A673 (cell line): ENCODE measurements at regions not wholly inside any gene's neighbourhood (a gene's known extent, or its start where the extent isn't known, plus 50 kb on each side); places are given as distances from the start of the nearest gene placed in this dataset.

Experiments
- BruUV-seq: library from RNA; stranded (reverse); fragments of 400-500 nt; replicated peaks from 2 replicates; lab custom pipeline; 2021; lab: Mats Ljungman, UMichigan
- CTCF ChIA-PET: fragments of 300-600 bp; sonication (Branson Sonifier 250); formaldehyde crosslinking; loops from one replicate; lab custom pipeline; 2022; ENCODE audit warnings: antibody characterized with exemption; lab: Charles Lee
- POLR2A ChIA-PET: fragments of 300-600 bp; sonication (Branson Sonifier 250); formaldehyde crosslinking; loops from one replicate; lab custom pipeline; 2022; ENCODE audit warnings: antibody characterized with exemption; ENCODE audit not compliant: low non-redundant PET; lab: Charles Lee
- DNase-seq: peaks from one replicate; pipeline ENCODE4 v3.0.0-alpha.2; 2015; ENCODE audit warnings: low spot score
- H3K27ac ChIP-seq: fragments of 200-600 bp; sonication (generic); 2 replicates; pipeline ENCODE4 v1.5.1; 2016; ENCODE audit warnings: mixed run types, low read depth, mild to moderate bottlenecking, mixed read lengths, antibody characterized with exemption, low read length; ENCODE audit not compliant: poor library complexity, severe bottlenecking
- H3K27me3 ChIP-seq: fragments of 200-600 bp; sonication (generic); replicated peaks from 2 replicates; pipeline ENCODE4 v1.6.1; 2017; ENCODE audit warnings: mixed run types, low read depth, mild to moderate bottlenecking, mixed read lengths, antibody characterized with exemption, low read length; ENCODE audit not compliant: insufficient read depth, poor library complexity
- H3K36me3 ChIP-seq: fragments of 200-600 bp; sonication (generic); 2 replicates; pipeline ENCODE4 v1.6.1; 2016; ENCODE audit warnings: mixed run types, mild to moderate bottlenecking, mixed read lengths, antibody characterized with exemption, low read length; ENCODE audit not compliant: insufficient read depth, poor library complexity, severe bottlenecking
- H3K4me1 ChIP-seq: fragments of 200-600 bp; sonication (generic); 2 replicates; pipeline ENCODE4 v1.6.1; 2017; ENCODE audit warnings: mixed run types, mild to moderate bottlenecking, mixed read lengths, antibody characterized with exemption, low read length; ENCODE audit not compliant: insufficient read depth, poor library complexity, severe bottlenecking
- H3K4me3 ChIP-seq: fragments of 200-600 bp; sonication (generic); 2 replicates; pipeline ENCODE4 v1.5.1; 2016; ENCODE audit warnings: low read depth, mixed run types, mild to moderate bottlenecking, mixed read lengths, low read length; ENCODE audit not compliant: poor library complexity, severe bottlenecking
- H3K9me3 ChIP-seq: fragments of 200-600 bp; sonication (generic); 2 replicates; pipeline ENCODE4 v1.6.1; 2016; ENCODE audit warnings: mixed run types, low read depth, mild to moderate bottlenecking, mixed read lengths, antibody characterized with exemption, low read length; ENCODE audit not compliant: poor library complexity, severe bottlenecking
- CTCF ChIP-seq: fragments of 300-800, 200-600 bp; sonication (generic); conservative IDR thresholded peaks from 2 replicates; pipeline ENCODE4 v1.5.1; 2017; ENCODE audit warnings: low read depth, mild to moderate bottlenecking, antibody characterized with exemption, low read length, moderate library complexity, mixed read lengths
- EZH2 ChIP-seq: fragments of 200-600 bp; sonication (generic); IDR thresholded peaks from 2 replicates; pipeline ENCODE4 v1.6.1; 2017; ENCODE audit warnings: borderline replicate concordance, low read depth, mild to moderate bottlenecking, mixed read lengths, antibody characterized with exemption, low read length; ENCODE audit not compliant: poor library complexity, severe bottlenecking
- intact Hi-C: fragments of 100-400 bp; cut with micrococcal nuclease; formaldehyde crosslinking; loops from one replicate; pipeline ENCODE4 v1.10.0; 2022; ENCODE audit not compliant: unreplicated experiment

GRCh38 chr6:129967427-129967826 lies 51.0 kb upstream of the L3MBTL3 start:
- no peaks in the 10 kb centered on the region for H3K9me3 ChIP-seq
- TF ChIP-seq EZH2 (no peak), CTCF (no peak)
- H3K4me3 ChIP-seq = no peak overlapping the region
- no peak for DNase-seq
- H3K27me3 ChIP-seq = no peaks in the 10 kb centered on the region
- POLR2A ChIA-PET = no interaction called here
- H3K36me3 ChIP-seq = no peaks in the 10 kb centered on the region
- no peaks in the 10 kb centered on the region for H3K4me1 ChIP-seq
- intact Hi-C loops = no loop called here
- BruUV-seq = no TSS peak
- H3K27ac ChIP-seq = no peak overlapping the region
- CTCF ChIA-PET = no interaction called here

- ChIA-PET CTCF (no interaction called here), POLR2A (no interaction called here)
- intact Hi-C loops = no loop called here
- Histone ChIP-seq H3K27me3 (no peaks in the 10 kb centered on the region), H3K36me3 (no peaks in the 10 kb centered on the region), H3K4me3 (no peak overlapping the region), H3K27ac (no peak overlapping the region), H3K4me1 (no peaks in the 10 kb centered on the region), H3K9me3 (no peaks in the 10 kb centered on the region)
- no TSS peak for BruUV-seq
- TF ChIP-seq EZH2 (no peak), CTCF (no peak)
- DNase-seq = no peak
Measured at GRCh38 chr6:129966125-129966524, 52.3 kb upstream of the L3MBTL3 start.

GRCh38 chr6:129965096-129965495 lies 53.3 kb upstream of the L3MBTL3 start:
- no TSS peak for BruUV-seq
- Histone ChIP-seq H3K36me3 (no peaks in the 10 kb centered on the region), H3K4me1 (no peaks in the 10 kb centered on the region), H3K9me3 (no peaks in the 10 kb centered on the region), H3K27me3 (no peaks in the 10 kb centered on the region), H3K27ac (no peak overlapping the region), H3K4me3 (no peak overlapping the region)
- CTCF ChIA-PET = no interaction called here
- DNase-seq = no peak
- TF ChIP-seq EZH2 (no peak), CTCF (no peak)
- POLR2A ChIA-PET = no interaction called here
- intact Hi-C loops = no loop called here
